Inferior parietal cortex (tissue), 1 donor: ENCODE measurements at regions not wholly inside any gene's neighbourhood (a gene's known extent, or its start where the extent isn't known, plus 50 kb on each side); places are given as distances from the start of the nearest gene placed in this dataset.
"Not testable (repeated sequence)": the region's sequence is repeated elsewhere in the genome, so short reads cannot be mapped to it uniquely, and the experiment has no call there.

Experiments used
- DNase-seq: peaks from one replicate; pipeline ENCODE4 v3.0.0-alpha.2; 2016; ENCODE audit errors: extremely low spot score

DNA sequence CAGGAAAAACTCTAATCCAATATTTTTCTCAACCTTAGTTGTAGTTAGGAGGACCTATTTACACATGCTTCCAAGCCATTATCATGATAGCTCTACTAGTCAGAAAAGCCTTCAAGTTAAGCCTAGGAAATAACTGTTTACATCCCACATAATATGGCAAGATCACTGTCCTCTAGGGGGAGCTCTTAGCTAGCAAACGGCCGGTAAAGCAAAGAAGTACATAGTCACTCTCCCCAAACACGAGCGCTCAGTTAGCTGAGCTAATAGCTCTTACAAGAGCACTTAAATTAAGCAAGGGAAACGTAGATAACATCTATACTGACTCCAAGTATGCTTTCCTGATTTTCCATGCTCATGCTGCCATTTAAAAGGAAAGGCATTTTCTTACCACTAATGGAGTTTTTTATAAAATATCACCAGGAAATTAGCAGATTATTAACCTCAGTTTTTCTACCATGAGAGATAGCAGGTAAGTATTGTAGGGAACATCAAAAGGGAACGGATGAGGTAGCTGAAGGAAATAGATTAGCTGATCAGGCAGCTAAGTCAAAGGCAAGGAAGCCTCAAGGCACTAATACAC, 100.6 kb upstream of the PABPC3 start:
- DNase-seq = peak; percentile 91

DNA sequence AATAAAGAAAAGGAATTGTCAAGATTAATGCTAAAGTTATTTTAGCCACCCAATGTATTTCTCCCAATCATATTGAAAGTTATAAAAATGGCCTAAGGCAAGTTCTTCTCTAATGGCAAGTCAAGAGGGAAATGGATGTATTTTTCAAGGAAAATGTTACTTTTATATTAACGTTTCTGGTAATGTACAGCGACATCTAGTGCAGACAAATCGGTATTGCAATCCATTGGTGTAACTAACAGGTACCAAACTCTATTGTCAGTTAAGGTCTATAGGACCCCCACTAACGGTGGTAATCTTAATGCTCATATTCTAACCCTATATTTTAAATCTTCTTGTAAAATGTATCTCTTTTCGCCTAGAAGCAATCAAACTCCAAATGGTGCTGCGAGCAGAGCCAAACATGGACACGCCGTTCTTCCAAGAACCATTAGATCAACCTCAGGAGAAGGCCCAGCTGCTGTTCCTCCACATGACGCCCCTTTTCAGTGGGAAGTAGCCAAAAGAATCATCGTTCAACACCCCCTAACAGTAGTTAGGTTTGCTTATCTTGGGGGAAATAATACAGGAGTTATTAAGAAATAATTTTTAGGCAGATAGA, 98.5 kb upstream of the PABPC3 start:
- DNase-seq = peak; percentile 80

DNA sequence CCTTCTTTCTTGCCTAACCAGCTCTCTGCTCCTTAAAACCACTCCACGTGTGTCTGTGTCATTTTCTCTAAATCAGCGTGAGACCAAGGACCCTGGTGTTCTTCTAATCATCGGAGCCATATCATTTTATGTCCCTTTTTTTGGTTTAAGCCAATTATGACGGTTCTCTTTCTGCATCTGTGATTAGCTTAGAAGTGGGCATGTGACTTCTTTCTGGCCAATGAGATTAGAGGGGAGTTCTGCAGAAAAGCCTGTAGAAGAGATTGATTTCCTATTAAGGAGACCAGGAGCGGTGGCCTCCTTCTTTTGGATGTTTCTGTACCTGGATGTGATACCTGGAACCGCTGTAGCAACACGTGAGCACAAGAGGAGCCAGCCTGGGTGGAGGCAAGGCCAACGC, 97.5 kb upstream of the PABPC3 start:
- DNase-seq = no peak

DNA sequence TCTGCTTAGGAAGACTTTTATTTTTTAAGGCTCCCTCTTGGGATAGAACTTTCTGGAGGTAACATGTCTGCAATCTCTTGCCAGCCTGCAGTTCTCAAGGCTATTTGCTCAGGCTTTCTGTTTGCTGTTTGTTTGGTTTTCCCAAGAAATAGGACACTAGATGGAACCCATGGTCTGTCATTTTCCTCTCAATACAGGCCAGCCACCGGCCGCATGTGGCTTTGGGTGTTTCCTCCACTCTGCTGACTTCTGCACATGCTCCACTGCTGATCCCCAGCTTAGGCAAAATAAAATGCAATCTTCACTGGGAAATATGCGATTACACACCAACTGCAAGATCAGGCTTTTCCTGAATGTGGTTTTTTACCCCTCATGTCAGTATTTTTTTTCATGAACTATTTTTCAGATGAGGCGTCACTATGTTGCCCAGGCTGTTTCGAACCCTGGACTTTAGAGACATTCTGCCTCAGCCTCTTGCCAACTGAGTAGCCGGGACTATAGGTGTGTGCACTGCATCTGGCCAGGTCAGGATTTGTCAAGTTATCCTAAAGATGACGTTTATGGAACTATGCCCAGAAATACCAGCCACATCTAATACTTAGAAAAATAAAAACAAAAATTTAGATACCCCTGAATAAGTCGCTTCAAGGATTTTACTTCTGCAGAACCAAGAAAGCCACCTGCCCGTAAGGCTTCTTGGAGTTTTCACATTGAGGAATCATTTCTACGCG, 94.3 kb upstream of the PABPC3 start:
- no peak for DNase-seq

DNA sequence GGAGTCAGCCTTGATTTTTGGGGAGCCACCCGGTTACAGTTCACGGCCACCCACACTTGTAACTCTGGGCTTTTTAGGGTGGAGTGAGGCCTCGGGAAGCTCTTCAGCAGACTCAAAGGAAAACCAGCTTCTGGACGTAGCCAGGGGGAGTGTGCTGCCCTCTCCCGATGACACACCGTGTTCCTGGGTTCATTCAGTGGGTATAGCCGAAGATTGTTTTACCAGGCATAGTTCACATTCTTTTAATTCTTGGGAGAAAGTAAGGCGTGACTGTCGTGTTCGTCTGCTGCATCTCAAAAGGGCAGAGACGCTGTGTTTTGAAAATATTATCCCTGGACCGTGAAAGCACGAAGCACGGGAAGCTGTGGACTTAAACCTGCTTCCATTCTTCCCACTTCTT, 93.6 kb upstream of the PABPC3 start:
- DNase-seq = not testable (repeated sequence)

DNA sequence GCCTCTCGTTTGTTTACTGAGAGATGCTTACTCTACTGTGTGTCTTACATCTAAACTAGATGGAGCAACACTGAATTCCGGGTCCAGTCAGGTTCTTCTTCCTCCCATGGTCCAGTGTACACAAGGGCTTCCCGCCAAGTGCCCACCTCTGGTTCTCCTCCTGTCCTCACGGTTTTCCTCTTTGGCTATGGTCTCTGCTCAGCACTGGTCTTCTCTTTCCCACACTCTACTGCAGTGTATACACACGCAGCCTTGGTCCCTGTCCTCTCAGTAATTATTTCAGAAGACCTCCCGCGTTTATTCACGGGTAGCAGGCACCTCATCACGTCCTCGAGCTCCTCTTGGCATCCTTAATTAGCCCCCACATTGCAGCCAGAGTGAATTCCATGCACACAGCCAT, 91.4 kb upstream of the PABPC3 start:
- not testable (repeated sequence) for DNase-seq

DNA sequence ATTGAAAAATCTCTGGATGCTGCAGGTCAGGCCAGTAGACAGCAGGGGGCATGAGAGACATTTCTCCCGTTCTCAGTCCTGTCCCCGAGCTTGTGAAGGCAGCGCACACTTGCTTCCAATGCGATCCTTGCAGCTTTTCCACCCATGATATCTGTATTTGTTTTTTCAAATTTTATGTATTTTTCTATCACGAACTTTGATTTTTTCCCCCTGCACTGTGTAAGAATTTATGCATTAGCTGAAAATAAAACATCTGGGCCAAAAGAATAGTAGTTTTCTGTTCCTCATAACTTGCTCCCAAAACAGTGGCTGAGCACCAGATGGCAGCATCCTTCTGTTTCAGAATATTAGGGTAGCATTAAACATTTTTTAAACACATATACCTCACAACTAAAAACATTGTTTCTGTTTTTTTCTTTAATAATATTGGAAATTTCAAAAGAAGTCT, 90.9 kb upstream of the PABPC3 start:
- DNase-seq = peak; percentile 76

DNA sequence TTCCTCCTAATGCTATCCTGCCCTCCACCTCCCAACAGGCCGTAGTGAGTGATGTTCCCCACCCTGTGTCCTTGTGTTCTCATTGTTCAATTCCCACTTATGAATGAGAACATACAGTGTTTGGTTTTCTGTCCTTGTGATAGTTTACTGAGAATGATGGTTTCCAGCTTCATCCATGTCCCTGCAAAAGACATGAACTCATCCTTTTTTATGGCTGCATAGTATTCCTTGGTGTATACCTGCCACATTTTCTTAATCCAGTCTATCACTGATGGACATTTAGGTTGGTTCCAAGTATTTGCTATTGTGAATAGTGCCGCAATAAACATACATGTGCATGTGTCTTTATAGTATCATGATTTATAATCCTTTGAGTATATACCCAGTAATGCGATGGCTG, 88.5 kb upstream of the PABPC3 start:
- not testable (repeated sequence) for DNase-seq

DNA sequence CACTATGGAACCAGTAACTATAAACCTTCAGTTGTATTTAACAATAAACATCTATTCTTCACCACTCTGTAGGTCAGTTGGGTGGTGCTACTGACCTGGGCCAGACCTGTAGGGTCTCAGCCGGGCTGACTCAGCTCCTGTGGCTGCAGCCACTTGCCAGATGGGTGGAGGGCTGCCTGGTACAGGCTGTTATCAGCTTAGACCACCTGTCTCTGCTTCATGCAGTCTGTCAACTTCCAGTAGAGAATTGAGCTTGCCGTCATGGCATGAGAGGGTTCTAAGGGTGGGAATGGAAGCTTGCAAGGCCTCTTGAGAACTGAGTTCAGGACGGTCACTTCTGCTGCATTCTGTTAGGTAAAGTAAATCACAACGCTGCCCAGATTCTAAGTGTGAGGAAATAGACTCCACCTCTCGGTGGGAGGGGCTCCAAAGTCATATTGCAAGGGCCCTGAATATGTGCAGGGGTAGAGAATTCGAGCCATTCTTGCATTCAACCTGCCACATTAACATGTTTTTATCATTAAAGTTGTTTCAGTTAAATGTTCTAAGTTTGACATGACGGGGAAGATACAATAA, 81.5 kb upstream of the PABPC3 start:
- DNase-seq = not testable (repeated sequence)

DNA sequence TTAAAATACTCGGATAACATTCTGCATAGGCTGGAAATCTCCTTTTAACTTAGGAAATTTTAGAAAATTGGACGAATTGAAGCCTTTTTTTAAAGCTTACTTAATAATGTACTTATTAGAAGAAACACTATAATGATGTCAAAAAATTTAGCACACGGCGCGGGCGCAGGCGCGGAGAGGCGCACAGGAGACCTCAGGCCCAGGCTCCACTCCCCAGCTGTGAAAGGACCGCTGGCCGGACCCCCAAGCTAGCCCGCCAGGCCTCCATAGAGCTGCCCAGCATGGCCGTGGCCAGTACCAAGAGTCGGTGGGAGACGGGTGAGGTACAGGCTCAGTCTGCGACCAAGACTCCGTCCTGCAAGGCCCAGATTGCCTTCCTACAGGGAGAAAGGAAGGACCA, 78.8 kb upstream of the PABPC3 start:
- DNase-seq = not testable (repeated sequence)

DNA sequence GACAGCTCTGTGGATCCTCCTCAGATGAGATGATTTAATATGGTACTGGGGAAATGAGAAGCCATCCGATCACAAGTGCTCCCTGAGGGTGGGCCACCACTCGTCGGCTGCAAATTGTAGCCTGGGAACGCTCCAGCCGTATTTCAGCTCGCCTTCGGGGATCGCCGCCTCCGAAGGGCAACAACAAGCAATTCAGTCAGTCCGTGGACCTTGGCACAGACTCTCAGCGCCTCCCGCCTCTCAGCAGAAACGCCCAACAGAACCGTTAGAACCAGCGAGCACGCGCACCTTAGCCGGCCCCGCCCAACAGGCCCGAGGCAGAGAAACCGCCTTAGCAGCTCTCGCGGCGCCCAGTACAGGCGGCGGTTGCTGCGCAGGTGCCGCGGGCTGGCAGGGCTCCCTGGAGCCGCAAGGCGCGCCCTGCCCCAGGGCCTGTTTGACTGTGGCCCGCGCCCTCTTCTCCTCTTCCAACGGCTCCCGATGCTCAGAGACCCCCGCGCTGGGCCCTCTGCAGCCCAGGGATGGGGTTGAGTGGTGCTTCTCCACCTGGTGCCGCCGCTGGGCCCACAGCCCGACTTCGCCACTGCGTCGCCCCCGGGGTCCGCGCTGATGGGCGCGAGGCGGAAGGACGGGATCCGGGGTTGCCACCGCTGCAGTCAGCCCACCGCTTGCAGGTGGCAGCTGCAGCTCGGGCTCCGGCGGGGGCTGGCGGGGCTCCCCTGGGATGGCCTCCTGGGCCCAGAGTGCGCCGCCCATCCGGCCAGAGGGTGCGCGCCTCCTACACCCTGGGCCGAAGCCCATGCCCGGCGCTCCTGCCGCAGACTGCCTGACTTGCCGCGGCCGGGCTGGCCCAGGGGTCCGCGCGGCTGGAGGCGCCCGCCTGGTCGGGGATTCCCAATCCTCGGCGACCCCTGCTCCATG, 77.9 kb upstream of the PABPC3 start:
- not testable (repeated sequence) for DNase-seq

DNA sequence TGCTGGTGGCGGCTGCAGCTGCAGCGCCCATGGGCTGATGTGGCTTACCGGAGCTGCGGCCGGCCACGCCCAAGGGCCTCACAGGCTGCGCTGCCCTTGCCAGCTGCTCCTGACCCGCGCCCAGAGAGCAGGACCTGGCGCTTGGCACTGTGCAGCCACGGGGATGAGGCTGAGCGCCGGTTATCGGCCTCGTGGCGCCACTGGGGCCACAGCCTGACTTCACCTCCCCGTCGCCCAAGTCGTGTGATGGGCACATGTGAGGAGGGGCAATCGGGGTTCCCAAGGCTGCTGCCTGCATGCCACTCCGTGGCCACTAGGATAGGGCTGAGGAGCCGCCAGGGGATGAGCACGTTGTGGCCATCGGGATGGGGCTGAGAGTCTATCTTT, 77.2 kb upstream of the PABPC3 start:
- DNase-seq = no peak

DNA sequence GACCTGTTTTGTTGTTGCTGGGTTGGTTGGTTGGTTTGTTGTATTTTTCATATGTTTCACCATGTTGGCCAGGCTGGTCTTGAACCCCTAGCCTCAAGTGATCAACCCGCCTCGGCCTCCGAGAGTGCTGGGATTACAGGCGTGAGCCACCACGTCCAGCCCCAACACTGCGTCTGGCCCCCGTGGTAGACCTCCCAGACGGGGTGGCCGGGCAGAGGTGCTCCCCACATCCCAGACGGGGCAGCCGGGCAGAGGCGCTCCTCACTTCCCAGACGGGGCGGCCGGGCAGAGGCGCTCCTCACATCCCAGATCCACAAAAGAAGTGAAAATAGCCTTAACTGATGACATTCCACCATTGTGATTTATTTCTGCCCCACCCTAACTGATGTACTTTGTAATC, 76.2 kb upstream of the PABPC3 start:
- not testable (repeated sequence) for DNase-seq

DNA sequence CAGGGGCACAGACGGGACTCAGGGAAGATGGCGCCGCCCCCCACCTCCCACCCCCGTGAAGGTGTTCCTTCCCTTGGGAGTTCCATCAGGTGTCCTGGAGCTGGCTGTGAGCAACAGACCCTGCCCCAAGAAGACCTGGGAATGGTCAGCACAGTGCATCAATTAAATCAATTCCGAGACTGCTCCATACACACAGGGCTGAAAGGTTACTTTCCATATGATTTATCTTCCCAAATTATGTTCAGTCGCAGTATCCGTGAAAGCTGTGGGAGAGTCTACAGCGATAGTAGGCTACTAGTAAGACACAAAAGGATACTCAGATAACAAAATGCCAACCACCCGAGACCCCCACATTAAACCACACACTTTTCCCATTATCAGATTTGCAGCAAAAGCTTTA, 71.8 kb upstream of the PABPC3 start:
- no peak for DNase-seq

DNA sequence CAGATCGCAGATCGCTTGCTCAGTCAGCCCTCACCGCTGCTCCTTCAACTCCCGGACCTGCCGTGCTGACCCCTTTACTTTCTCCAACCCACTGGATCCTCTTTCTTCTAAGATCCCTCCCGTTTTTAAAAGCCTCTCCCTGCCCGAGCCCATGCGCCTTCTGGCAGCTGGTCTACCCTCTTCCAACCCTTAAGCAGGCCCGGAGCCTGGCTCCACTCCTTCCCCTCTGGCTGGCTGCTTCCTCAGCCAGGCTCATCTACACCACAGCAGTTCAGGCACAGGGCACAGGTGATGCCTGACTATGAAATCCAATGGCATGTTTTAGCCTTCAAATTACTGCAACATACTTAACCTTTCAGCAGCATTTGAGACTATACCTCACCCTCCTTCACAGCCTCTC, 63.8 kb upstream of the PABPC3 start:
- no peak for DNase-seq

DNA sequence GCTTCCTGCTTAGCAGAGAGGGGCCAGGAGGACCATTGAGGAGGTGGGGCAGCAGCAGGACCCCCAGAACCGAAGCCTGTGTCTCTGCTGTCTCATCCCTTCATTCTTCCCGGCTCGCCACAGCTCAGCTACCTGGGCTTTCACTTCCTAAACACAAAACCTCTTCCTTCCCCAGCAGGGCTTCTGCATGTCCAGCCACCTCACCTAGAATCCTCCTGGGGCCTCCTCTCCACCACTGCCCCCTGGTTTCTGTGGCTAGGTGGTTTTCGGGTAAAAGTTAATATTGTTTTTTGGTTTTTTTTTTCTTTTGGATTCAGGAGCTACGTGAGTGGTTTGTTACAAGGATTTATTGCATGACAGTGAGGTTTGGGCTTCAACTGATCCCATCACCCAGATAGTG, 61.8 kb upstream of the PABPC3 start:
- no peak for DNase-seq

DNA sequence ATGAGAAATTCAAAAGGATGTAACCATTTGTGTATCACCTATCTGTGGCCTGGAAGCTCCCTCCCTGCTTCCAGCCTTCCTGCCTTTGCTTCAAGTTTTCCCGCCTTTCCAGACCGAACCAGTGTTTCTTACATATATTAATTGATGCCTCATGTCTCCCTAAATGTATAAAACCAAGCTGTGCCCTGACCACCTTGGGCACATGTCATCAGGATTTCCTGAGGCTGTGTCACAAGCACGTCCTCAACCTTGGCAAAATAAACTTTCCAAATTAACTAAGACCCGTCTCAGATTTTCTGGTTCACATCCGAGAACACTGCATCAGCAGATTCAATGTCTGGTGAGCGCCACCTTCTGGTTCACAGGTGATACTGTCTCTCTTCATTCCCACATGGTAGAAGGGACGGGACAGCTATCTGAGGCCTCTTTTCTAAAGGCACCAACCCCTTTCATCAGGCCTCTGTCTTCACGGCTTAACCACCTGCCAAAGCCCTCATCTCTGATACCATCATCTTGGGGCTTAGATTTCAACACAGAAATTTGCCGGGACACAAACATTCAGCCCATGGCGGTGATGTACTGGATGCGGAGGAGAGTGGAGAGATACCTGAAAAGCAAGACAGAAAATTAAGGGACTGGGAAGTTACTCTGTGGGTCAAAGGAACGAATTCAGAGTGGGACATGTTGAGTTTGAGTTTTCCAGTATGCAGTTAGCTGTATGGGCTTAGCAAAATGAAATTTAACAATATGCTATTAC, 58.7 kb upstream of the PABPC3 start:
- peak; percentile 80 for DNase-seq

DNA sequence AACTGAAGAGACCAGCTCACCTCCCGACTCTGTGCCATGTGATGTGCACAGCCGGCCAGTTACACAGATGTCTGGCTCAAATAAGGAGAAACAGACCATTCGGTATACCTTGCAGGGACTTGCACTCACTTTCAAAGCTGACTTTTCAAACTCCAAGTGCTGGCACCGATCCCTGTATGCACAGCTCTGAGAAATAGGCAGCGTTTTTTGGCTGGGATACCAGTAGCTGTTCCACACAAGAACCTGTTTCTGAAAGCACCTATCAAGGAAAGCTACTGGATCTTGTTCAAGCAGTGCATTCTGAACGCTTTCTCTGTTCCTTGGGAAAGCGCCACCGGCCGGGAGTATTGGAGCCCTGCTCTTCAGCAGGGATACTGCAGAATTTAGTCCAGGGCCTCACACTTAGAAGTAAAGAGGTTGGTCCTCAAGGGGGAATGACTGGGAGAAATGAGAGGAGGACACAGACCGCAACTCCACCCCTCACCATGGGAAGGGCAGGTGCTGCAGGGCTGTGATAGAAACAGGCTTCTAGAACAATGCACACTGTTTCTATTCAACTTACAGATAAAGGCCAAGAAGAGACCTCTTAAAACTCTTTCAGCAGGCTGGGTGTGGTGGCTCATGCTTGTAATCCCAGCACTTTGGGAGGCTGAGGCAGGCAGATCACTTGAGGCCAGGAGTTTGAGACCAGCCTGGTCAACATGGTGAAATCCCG, 53.6 kb upstream of the PABPC3 start:
- no peak for DNase-seq

DNA sequence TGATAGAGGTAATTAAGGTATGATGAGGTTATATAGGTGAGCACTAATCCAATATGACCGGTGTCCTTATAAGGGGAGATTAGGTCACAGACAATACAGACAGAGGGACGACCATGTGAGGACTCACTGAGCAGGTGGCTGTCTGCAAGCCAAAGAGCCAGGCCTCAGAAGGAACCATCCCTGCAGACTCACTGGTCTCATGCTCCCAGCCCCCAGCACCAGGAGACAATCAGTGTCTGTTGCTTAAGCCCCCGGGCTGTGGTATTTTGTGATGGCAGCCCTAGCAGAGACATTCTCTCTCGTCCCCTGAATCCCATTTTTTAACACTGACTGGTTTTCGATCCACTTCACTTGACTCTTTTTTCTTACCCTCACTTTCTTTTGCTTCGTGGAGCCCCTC, 51.9 kb upstream of the PABPC3 start:
- DNase-seq = no peak
